ENCODE measurements at regions not wholly inside any gene's neighbourhood (a gene's known extent, or its start where the extent isn't known, plus 50 kb on each side); places are given as distances from the start of the nearest gene placed in this dataset.

DNA sequence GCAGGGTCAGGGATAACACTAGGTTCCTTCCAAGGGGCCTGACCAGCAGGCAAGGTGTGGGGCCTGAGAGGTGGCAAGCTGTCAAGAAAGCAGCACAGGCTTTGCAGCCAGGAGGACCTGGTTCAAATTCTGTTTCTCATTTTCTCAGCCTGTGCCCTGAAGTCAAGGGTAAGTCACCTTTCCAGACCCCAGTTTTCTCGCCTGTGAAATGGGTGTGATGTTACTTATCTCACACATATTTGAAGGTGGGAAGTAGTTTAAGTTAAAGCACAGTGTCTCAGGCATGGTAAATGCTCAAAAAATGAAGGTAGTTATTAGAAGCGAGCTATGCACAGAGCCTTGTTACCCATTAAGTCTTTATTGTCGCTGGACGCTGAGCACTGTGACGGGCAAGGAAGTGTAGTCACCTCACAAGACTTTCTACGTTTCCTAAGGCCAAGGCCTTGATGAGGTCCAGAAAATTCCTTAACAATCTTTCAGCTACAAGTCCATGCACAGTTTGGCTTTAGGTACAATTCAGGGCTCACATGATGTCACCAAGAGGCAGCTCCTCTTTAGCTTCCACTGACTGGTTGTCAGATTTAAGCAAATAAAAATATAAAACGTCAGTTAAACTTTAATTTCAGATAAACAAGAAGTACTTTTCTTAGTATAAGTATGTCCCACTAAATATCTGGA lies 522.6 kb upstream of the PROK2 start:
- 91% methylated on average over 6 of the region's 7 CpGs for WGBS, 2 experiments
- Histone ChIP-seq H3K4me1 (ENCODE audit: control insufficient read depth, insufficient read depth, low read length) (no peaks in the 10 kb centered on the region), H3K27ac (ENCODE audit: insufficient read depth, low read depth, low read length, poor library complexity, severe bottlenecking) (no peak overlapping the region), H3K36me3 (ENCODE audit: control insufficient read depth, insufficient read depth, low read length) (no peaks in the 10 kb centered on the region), H3K9me3 (ENCODE audit: control insufficient read depth, low read length) (no peaks in the 10 kb centered on the region), H3K4me3 (ENCODE audit: insufficient read depth, low read depth, low read length) (no peak overlapping the region), H3K27me3 (ENCODE audit: control insufficient read depth, insufficient read depth, low read length, poor library complexity, severe bottlenecking) (peaks cover 5% of the 10 kb centered on the region)

DNA sequence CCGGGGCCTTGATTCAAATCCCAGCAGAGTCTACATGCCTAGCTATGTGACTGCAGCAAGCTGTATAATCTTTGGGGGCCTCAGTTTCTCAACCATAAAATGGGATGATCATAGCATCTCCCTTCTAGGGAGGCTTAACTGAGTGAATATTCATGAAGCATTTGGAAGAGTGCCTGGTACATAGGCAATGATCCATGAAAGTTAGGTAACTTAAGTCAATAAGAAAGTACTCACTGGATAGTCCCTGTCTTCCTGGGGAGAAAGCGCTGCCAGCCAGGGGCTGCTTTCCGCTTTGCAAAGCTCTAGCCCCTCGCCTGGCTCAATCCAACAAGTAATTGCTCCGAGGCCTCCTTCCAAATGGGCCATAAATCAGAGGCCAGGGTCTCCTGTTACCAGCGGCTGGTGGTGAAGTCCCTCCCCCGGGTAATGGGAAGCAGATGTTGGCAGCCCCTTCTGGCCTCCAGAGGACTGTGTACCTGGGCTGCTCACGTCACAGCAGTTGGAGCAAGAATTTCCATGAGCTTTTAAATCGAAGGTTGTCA lies 521.9 kb upstream of the PROK2 start:
- Histone ChIP-seq H3K27me3 (ENCODE audit: control insufficient read depth, insufficient read depth, low read length, poor library complexity, severe bottlenecking) (peaks cover 5% of the 10 kb centered on the region), H3K4me3 (ENCODE audit: insufficient read depth, low read depth, low read length) (no peak overlapping the region), H3K36me3 (ENCODE audit: control insufficient read depth, insufficient read depth, low read length) (no peaks in the 10 kb centered on the region), H3K27ac (ENCODE audit: insufficient read depth, low read depth, low read length, poor library complexity, severe bottlenecking) (no peak overlapping the region), H3K4me1 (ENCODE audit: control insufficient read depth, insufficient read depth, low read length) (no peaks in the 10 kb centered on the region), H3K9me3 (ENCODE audit: control insufficient read depth, low read length) (no peaks in the 10 kb centered on the region)
- WGBS, 2 experiments = 53 to 57% methylated on average over 9 of the region's 9 CpGs

DNA sequence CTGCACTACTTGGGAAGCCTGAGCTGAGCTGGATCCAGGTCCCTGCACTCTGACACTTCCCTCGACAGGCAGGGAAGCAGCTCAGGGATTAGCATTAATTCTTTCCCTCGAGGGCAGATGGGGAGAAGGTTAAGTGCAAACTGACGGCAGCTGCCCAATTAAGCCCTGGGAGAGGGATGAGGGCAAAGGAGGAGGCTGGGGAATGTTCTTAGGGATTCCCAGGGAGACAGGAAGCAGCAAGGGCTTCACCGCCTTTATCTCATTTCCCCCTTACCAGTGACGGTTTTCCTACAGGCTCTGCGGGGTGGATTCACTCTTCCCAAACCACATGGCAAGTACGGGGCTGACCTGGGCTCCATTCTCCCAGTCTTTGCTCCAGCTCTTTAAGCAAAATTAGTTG lies 519.0 kb upstream of the PROK2 start:
- WGBS, 2 experiments = 32 to 36% methylated on average over 7 of the region's 7 CpGs
- H3K27ac ChIP-seq (ENCODE audit: insufficient read depth, low read depth, low read length, poor library complexity, severe bottlenecking) = no peak overlapping the region
- H3K36me3 ChIP-seq (ENCODE audit: control insufficient read depth, insufficient read depth, low read length) = no peaks in the 10 kb centered on the region
- no peaks in the 10 kb centered on the region for H3K9me3 ChIP-seq (ENCODE audit: control insufficient read depth, low read length)
- no peaks in the 10 kb centered on the region for H3K4me1 ChIP-seq (ENCODE audit: control insufficient read depth, insufficient read depth, low read length)
- no peak overlapping the region for H3K4me3 ChIP-seq (ENCODE audit: insufficient read depth, low read depth, low read length)
- H3K27me3 ChIP-seq (ENCODE audit: control insufficient read depth, insufficient read depth, low read length, poor library complexity, severe bottlenecking) = peaks cover 5% of the 10 kb centered on the region

DNA sequence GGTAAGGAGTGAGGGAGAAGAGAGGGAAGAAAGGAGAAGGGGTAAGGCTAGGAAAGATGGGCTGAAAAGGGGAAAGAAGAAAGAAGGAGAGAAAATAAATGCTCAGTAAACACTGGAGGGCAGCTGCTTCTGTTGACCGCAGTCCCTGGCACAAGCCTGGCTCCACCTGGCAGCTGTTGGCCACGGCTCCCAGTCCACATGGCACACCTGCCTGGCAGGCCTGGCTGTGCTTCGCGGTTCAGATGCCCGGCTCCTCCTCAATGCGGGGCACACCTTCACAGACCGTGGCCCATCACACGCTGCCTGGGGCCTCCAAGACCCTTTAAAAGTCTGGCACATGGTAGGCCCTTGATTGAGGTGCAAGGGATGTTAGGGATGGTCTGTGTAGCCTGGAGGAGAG lies 516.8 kb upstream of the PROK2 start:
- Histone ChIP-seq H3K4me1 (ENCODE audit: control insufficient read depth, insufficient read depth, low read length) (peaks cover 4% of the 10 kb centered on the region), H3K9me3 (ENCODE audit: control insufficient read depth, low read length) (no peaks in the 10 kb centered on the region), H3K27me3 (ENCODE audit: control insufficient read depth, insufficient read depth, low read length, poor library complexity, severe bottlenecking) (peaks cover 5% of the 10 kb centered on the region), H3K27ac (ENCODE audit: insufficient read depth, low read depth, low read length, poor library complexity, severe bottlenecking) (no peak overlapping the region), H3K4me3 (ENCODE audit: insufficient read depth, low read depth, low read length) (no peak overlapping the region), H3K36me3 (ENCODE audit: control insufficient read depth, insufficient read depth, low read length) (no peaks in the 10 kb centered on the region)
- 93% methylated on average over 8 of the region's 8 CpGs for WGBS, 2 experiments

DNA sequence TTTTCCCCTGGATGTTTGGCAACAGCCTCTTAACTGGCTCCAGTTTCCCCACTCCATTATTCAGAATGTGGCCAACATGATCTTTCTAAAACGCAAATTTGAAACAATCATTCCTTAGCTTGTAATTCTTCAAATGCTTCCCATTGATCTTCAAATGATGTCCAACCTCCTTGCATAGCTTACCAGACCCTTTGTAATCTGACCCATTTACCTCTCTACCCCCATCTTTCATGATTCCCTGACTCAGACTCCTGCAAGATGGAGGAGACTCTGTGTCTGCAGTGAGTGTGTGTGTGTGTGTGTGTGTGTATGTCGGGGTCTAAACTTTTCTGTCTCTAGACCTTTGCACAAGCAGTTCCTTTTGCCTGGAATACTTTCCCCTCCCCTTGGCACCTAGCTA lies 515.7 kb upstream of the PROK2 start:
- Histone ChIP-seq H3K27ac (ENCODE audit: insufficient read depth, low read depth, low read length, poor library complexity, severe bottlenecking) (no peak overlapping the region), H3K9me3 (ENCODE audit: control insufficient read depth, low read length) (no peaks in the 10 kb centered on the region), H3K4me3 (ENCODE audit: insufficient read depth, low read depth, low read length) (no peak overlapping the region), H3K27me3 (ENCODE audit: control insufficient read depth, insufficient read depth, low read length, poor library complexity, severe bottlenecking) (peaks cover 5% of the 10 kb centered on the region), H3K4me1 (ENCODE audit: control insufficient read depth, insufficient read depth, low read length) (peaks cover 4% of the 10 kb centered on the region), H3K36me3 (ENCODE audit: control insufficient read depth, insufficient read depth, low read length) (no peaks in the 10 kb centered on the region)
- WGBS, 2 experiments = 85 to 86% methylated on average over 2 of the region's 2 CpGs

DNA sequence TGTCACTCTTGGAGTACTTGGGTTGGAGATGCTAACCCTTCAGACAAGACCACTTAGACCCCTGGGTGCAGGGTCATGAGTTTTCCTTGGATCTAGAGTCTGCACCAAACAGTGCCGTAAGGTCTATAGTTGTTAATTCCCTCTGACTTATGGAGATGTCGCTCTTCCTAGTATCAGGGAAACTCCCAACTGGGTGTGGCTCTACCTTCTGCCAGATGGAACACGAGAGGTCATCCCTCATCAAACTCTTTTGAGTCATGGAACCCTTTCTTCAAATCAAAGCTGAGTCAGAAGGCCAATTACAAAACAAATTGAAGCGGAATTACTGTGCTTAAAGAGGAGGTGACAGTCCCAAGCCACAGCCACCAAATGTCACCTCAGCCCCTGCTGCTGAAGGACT lies 514.9 kb upstream of the PROK2 start:
- H3K9me3 ChIP-seq (ENCODE audit: control insufficient read depth, low read length) = no peaks in the 10 kb centered on the region
- WGBS, 2 experiments = 94% methylated on average over 4 of the region's 4 CpGs

DNA sequence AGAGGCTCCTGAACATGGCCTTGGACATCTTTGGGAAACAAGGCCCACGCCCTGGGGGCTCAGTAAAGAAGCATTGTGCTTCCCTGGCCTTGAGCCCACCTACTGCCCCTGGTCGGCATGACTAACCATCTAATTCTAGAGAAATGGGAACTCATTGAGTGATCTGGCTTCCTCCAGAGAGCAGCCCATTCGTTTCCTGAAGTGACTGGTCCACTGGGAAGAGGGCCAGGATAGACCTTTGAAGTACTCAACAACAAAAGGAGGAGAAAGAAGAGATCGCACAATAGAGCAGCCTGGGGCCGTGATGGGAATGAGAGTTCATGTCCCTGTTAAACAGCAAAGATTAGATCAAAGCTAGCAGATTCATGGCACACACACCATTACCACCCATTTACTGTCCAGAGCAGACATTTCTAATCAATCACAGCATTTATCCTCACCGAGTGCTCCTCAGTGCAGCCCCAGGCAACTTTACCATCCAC lies 514.4 kb upstream of the PROK2 start:
- 74 to 78% methylated on average over 6 of the region's 6 CpGs for WGBS, 2 experiments
- H3K4me3 ChIP-seq (ENCODE audit: insufficient read depth, low read depth, low read length) = no peak overlapping the region
- no peaks in the 10 kb centered on the region for H3K9me3 ChIP-seq (ENCODE audit: control insufficient read depth, low read length)
- H3K36me3 ChIP-seq (ENCODE audit: control insufficient read depth, insufficient read depth, low read length) = no peaks in the 10 kb centered on the region
- no peaks in the 10 kb centered on the region for H3K27me3 ChIP-seq (ENCODE audit: control insufficient read depth, insufficient read depth, low read length, poor library complexity, severe bottlenecking)
- peaks cover 4% of the 10 kb centered on the region for H3K4me1 ChIP-seq (ENCODE audit: control insufficient read depth, insufficient read depth, low read length)
- H3K27ac ChIP-seq (ENCODE audit: insufficient read depth, low read depth, low read length, poor library complexity, severe bottlenecking) = no peak overlapping the region

More for the DNA sequence above, 514.9 kb upstream of the PROK2 start:
- no peak overlapping the region for H3K4me3 ChIP-seq (ENCODE audit: insufficient read depth, low read depth, low read length)
- peaks cover 4% of the 10 kb centered on the region for H3K27me3 ChIP-seq (ENCODE audit: control insufficient read depth, insufficient read depth, low read length, poor library complexity, severe bottlenecking)
- no peaks in the 10 kb centered on the region for H3K36me3 ChIP-seq (ENCODE audit: control insufficient read depth, insufficient read depth, low read length)
- no peak overlapping the region for H3K27ac ChIP-seq (ENCODE audit: insufficient read depth, low read depth, low read length, poor library complexity, severe bottlenecking)
- peaks cover 4% of the 10 kb centered on the region for H3K4me1 ChIP-seq (ENCODE audit: control insufficient read depth, insufficient read depth, low read length)

DNA sequence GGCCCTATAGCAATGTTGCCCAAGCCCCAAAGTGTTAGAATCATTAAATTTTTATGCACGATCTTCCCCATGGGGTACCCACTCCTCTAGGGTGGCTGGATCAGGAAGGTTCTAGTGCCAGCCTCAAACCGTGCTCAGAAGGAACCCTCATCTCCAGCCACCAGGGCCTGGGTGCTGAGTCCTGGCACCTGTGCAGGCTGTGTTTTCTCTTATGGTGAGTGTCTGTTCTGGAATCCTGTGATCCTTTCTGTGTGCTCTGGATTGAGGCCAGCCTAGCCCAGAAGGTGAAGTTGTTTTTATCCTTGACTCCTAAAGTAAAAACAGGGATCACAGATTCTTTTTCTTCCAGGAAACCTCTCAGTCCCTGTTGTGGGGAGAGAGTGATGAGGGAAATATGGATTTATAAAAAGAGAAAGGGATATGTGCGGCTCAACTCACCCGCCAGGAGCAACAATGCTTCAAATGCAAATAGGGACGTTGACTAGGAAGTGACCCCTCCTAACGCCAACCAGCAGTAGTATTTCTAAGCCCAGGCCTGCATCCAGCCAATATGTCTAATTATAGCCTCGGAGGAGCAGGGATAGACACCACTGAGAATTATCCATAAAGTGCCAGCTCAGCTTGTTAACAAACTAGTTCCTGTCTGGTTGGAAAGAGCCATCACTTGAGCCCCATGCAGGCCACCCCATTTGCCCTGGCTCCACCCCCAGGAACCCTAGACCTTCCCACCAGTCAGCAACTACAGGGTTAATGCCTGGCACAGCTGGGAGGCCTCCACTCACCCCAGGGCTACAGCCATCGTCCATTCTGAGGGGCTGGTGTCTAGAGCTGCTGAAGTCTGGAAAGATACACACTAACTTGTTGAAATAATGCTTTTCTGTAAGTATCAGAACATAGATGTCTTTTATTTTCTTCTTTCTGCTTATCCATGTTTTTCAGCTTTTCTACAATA lies 513.5 kb upstream of the PROK2 start:
- Histone ChIP-seq H3K27ac (ENCODE audit: insufficient read depth, low read depth, low read length, poor library complexity, severe bottlenecking) (no peak overlapping the region), H3K4me1 (ENCODE audit: control insufficient read depth, insufficient read depth, low read length) (peaks cover 4% of the 10 kb centered on the region), H3K9me3 (ENCODE audit: control insufficient read depth, low read length) (no peaks in the 10 kb centered on the region), H3K36me3 (ENCODE audit: control insufficient read depth, insufficient read depth, low read length) (no peaks in the 10 kb centered on the region), H3K27me3 (ENCODE audit: control insufficient read depth, insufficient read depth, low read length, poor library complexity, severe bottlenecking) (no peaks in the 10 kb centered on the region), H3K4me3 (ENCODE audit: insufficient read depth, low read depth, low read length) (no peak overlapping the region)
- 63 to 70% methylated on average over 8 of the region's 8 CpGs for WGBS, 2 experiments

DNA sequence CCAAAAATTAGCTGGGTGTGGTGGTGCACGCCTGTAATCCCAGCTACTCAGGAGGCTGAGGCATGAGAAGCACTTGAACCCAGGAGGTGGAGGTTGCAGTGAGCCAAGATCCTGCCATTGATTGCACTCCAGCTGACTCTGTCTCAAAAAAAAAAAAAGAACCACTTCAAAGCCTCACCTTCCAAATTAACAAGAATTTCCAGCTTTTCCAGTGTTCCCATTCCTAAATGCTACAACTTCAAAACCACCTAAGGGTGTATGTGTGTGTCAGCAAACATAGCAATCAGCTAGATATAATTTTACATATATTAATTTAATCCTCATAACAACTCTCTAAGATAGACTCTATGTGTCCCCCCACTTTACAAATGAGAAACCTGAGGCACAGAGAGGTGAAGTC lies 512.5 kb upstream of the PROK2 start:
- H3K9me3 ChIP-seq (ENCODE audit: control insufficient read depth, low read length) = no peaks in the 10 kb centered on the region
- H3K4me1 ChIP-seq (ENCODE audit: control insufficient read depth, insufficient read depth, low read length) = peaks cover 4% of the 10 kb centered on the region
- H3K27me3 ChIP-seq (ENCODE audit: control insufficient read depth, insufficient read depth, low read length, poor library complexity, severe bottlenecking) = no peaks in the 10 kb centered on the region
- no peaks in the 10 kb centered on the region for H3K36me3 ChIP-seq (ENCODE audit: control insufficient read depth, insufficient read depth, low read length)
- WGBS, 2 experiments = 83 to 92% methylated on average over 1 of the region's 1 CpG
- no peak overlapping the region for H3K4me3 ChIP-seq (ENCODE audit: insufficient read depth, low read depth, low read length)
- no peak overlapping the region for H3K27ac ChIP-seq (ENCODE audit: insufficient read depth, low read depth, low read length, poor library complexity, severe bottlenecking)

DNA sequence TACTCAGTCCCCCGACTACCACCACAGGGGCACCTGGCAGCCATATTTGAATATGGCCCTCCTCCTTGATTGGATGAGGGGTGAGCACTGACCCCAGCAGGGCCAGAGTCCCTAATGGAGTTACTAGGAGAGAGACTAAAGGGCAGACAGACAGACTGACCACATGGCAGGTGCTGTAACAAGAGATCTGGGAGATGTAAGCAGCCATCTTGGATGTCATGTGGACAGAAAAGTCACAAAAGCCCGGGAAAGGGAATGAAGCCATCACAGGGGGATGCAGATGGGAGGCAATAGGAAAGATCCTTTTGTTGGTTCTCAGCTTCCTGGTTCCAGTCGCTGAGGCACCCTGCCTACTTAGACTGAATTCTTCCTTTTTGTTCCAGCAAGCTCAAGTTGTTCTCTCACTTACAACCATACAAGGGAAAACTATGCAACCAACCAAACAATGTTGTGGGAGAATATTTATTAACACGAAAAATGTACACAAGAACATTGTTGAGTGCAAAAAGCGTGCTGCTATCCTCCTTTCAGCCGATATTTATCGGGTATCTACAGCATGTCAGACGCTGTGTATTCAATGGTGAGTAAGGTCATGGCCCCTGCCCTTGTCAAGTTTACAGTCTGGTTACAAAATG lies 511.6 kb upstream of the PROK2 start:
- H3K9me3 ChIP-seq (ENCODE audit: control insufficient read depth, low read length) = no peaks in the 10 kb centered on the region
- H3K4me1 ChIP-seq (ENCODE audit: control insufficient read depth, insufficient read depth, low read length) = peaks cover 4% of the 10 kb centered on the region
- 92 to 93% methylated on average over 8 of the region's 8 CpGs for WGBS, 2 experiments
- H3K36me3 ChIP-seq (ENCODE audit: control insufficient read depth, insufficient read depth, low read length) = no peaks in the 10 kb centered on the region
- H3K27me3 ChIP-seq (ENCODE audit: control insufficient read depth, insufficient read depth, low read length, poor library complexity, severe bottlenecking) = no peaks in the 10 kb centered on the region
- no peak overlapping the region for H3K27ac ChIP-seq (ENCODE audit: insufficient read depth, low read depth, low read length, poor library complexity, severe bottlenecking)
- no peak overlapping the region for H3K4me3 ChIP-seq (ENCODE audit: insufficient read depth, low read depth, low read length)
